ENCODE measurements at regions not wholly inside any gene's neighbourhood (a gene's known extent, or its start where the extent isn't known, plus 50 kb on each side); places are given as distances from the start of the nearest gene placed in this dataset.

DNA sequence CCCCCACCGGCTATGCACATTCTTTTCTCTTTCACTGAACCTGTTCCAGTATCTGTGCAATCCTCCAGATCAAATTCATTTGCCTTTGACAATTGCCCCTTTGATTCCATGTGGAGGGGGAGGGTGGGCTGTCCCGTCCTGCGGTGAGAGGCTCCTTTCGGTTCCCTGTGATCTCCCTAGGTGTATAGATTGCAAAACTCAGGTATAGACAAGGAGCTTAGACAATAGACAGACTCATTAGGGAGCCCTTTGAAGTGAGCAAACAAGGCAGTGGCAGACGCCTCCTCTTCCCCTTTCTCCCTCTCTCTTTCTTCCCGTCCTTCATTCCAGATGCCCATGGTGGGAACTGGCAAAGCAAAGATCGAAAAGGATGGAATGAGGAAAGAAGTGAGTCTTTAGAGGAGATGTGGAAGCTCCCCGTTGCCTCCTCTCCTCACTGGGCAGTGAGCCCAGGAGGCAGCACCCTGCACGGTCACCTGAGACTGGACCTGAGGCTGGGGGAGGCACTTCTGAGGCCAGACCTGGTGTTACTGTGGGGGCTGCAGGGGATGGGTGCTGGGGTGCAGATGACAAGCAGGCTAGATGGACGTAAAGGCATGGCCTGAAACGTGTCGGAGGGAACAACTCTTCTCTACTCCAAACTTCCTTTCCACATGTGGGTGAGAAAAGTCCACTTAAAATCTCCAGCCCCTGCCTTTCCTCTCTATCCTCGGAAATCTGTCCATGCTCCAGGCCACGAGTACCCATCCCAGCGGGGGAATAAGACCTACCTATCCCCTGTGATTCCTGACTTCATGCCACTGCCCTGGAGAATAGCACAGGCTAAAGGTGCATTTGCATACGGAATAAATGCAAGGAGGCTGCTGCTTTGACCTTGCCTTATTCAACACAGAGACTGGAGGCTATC, 256.6 kb upstream of the FOXQ1 start:
- no peaks in the 10 kb centered on the region for H3K27me3 ChIP-seq (ENCODE audit: control insufficient read depth, insufficient read depth, low read length)
- H3K4me1 ChIP-seq (ENCODE audit: control insufficient read depth, extremely low read depth, insufficient read depth, low read length), result no peaks in the 10 kb centered on the region
- no peaks in the 10 kb centered on the region for H3K79me2 ChIP-seq (ENCODE audit: control insufficient read depth, insufficient read depth, low read length)
- H4K20me1 ChIP-seq (ENCODE audit: control insufficient read depth, extremely low read depth, insufficient read depth, low read length), result no peaks in the 10 kb centered on the region
- H3K36me3 ChIP-seq (ENCODE audit: control insufficient read depth, insufficient read depth, low read length), result no peaks in the 10 kb centered on the region
- H2AFZ ChIP-seq (ENCODE audit: low read length), result no peak overlapping the region
- no peaks in the 10 kb centered on the region for H3K9me3 ChIP-seq (ENCODE audit: control insufficient read depth, insufficient read depth, low read depth, low read length)
- H3K4me2 ChIP-seq (ENCODE audit: extremely low read depth, insufficient read depth, low read length), result no peak overlapping the region
- H3K4me3 ChIP-seq (replicated peaks in 1 of 4; ENCODE audit: control extremely low read depth in 1 of 4, insufficient read depth in 1 of 4, low read depth in 3 of 4, low read length in 4 of 4), result no peak overlapping the region
- no peak overlapping the region for H3K27ac ChIP-seq (ENCODE audit: insufficient read depth, low read length)
- TF ChIP-seq, protein P1, sequence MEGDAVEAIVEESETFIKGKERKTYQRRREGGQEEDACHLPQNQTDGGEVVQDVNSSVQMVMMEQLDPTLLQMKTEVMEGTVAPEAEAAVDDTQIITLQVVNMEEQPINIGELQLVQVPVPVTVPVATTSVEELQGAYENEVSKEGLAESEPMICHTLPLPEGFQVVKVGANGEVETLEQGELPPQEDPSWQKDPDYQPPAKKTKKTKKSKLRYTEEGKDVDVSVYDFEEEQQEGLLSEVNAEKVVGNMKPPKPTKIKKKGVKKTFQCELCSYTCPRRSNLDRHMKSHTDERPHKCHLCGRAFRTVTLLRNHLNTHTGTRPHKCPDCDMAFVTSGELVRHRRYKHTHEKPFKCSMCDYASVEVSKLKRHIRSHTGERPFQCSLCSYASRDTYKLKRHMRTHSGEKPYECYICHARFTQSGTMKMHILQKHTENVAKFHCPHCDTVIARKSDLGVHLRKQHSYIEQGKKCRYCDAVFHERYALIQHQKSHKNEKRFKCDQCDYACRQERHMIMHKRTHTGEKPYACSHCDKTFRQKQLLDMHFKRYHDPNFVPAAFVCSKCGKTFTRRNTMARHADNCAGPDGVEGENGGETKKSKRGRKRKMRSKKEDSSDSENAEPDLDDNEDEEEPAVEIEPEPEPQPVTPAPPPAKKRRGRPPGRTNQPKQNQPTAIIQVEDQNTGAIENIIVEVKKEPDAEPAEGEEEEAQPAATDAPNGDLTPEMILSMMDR (conservative IDR thresholded peaks at IDR 0.05 in 1 of 2, IDR thresholded peaks at IDR 0.05 in 1 of 2; ENCODE audit: low read depth in 1 of 2, low read length in 2 of 2), result no peak
- TF ChIP-seq EZH2 (IDR thresholded peaks at IDR 0.05; ENCODE audit: low read length, missing control alignments), result no peak
- no peak overlapping the region for H3K9ac ChIP-seq (ENCODE audit: insufficient read depth, low read length)
- no peak for DNase-seq (ENCODE audit: low read depth in 2 of 2)

DNA sequence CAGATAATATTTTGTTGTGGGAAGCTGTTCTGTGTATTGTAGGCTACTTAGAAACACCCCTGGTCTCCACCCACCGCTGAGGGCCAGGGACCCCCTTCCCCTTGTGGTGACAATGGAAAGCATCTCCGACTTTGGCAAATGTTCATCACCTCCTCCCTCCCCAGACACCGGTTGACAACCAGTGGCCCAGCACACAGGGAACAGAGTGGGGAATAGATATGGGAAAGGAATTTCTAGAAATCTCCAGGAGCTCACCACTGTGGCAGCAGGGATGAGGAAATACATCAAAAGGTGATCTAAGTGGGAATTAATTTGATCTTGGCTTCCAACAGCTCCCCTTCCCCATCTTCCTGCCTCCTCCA, 257.3 kb upstream of the FOXQ1 start:
- no peak overlapping the region for H3K9ac ChIP-seq (ENCODE audit: insufficient read depth, low read length)
- no peaks in the 10 kb centered on the region for H3K9me3 ChIP-seq (ENCODE audit: control insufficient read depth, insufficient read depth, low read depth, low read length)
- H3K4me3 ChIP-seq (replicated peaks in 1 of 4; ENCODE audit: control extremely low read depth in 1 of 4, insufficient read depth in 1 of 4, low read depth in 3 of 4, low read length in 4 of 4), result no peak overlapping the region
- no peak overlapping the region for H3K4me2 ChIP-seq (ENCODE audit: extremely low read depth, insufficient read depth, low read length)
- no peaks in the 10 kb centered on the region for H3K27me3 ChIP-seq (ENCODE audit: control insufficient read depth, insufficient read depth, low read length)
- no peak overlapping the region for H3K27ac ChIP-seq (ENCODE audit: insufficient read depth, low read length)
- TF ChIP-seq EZH2 (IDR thresholded peaks at IDR 0.05; ENCODE audit: low read length, missing control alignments), result no peak
- TF ChIP-seq, protein P1 (conservative IDR thresholded peaks at IDR 0.05 in 1 of 2, IDR thresholded peaks at IDR 0.05 in 1 of 2; ENCODE audit: low read depth in 1 of 2, low read length in 2 of 2), result no peak
- H2AFZ ChIP-seq (ENCODE audit: low read length), result no peak overlapping the region
- H3K79me2 ChIP-seq (ENCODE audit: control insufficient read depth, insufficient read depth, low read length), result no peaks in the 10 kb centered on the region
- H4K20me1 ChIP-seq (ENCODE audit: control insufficient read depth, extremely low read depth, insufficient read depth, low read length), result no peaks in the 10 kb centered on the region
- no peak for DNase-seq (ENCODE audit: low read depth in 2 of 2)
- H3K36me3 ChIP-seq (ENCODE audit: control insufficient read depth, insufficient read depth, low read length), result no peaks in the 10 kb centered on the region
- H3K4me1 ChIP-seq (ENCODE audit: control insufficient read depth, extremely low read depth, insufficient read depth, low read length), result no peaks in the 10 kb centered on the region

DNA sequence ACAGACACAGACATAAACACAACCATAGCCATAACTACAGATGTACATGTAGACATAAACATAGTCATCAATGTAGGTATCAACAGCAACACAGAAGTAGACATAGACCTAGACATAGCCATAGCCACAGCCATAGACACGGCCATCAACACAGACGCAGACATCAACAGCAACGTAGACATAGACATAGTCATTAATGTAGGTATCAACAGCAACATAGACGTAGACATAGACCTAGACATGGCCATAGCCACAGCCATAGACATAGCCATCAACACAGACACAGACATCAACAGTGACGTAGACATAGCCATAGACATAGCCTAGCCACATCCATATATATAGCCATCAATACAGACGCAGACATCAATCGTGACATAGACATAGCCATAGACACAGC, 258.3 kb upstream of the FOXQ1 start:
- no peak overlapping the region for H2AFZ ChIP-seq (ENCODE audit: low read length)
- no peaks in the 10 kb centered on the region for H3K36me3 ChIP-seq (ENCODE audit: control insufficient read depth, insufficient read depth, low read length)
- no peak for DNase-seq (ENCODE audit: low read depth in 2 of 2)
- no peak overlapping the region for H3K4me3 ChIP-seq (replicated peaks in 1 of 4; ENCODE audit: control extremely low read depth in 1 of 4, insufficient read depth in 1 of 4, low read depth in 3 of 4, low read length in 4 of 4)
- H3K27me3 ChIP-seq (ENCODE audit: control insufficient read depth, insufficient read depth, low read length), result no peaks in the 10 kb centered on the region
- no peak overlapping the region for H3K27ac ChIP-seq (ENCODE audit: insufficient read depth, low read length)
- no peak overlapping the region for H3K4me2 ChIP-seq (ENCODE audit: extremely low read depth, insufficient read depth, low read length)
- no peaks in the 10 kb centered on the region for H3K4me1 ChIP-seq (ENCODE audit: control insufficient read depth, extremely low read depth, insufficient read depth, low read length)
- no peaks in the 10 kb centered on the region for H3K9me3 ChIP-seq (ENCODE audit: control insufficient read depth, insufficient read depth, low read depth, low read length)
- H4K20me1 ChIP-seq (ENCODE audit: control insufficient read depth, extremely low read depth, insufficient read depth, low read length), result no peaks in the 10 kb centered on the region
- no peak for TF ChIP-seq EZH2 (IDR thresholded peaks at IDR 0.05; ENCODE audit: low read length, missing control alignments)
- TF ChIP-seq, protein P1 (conservative IDR thresholded peaks at IDR 0.05 in 1 of 2, IDR thresholded peaks at IDR 0.05 in 1 of 2; ENCODE audit: low read depth in 1 of 2, low read length in 2 of 2), result no peak
- H3K79me2 ChIP-seq (ENCODE audit: control insufficient read depth, insufficient read depth, low read length), result no peaks in the 10 kb centered on the region
- no peak overlapping the region for H3K9ac ChIP-seq (ENCODE audit: insufficient read depth, low read length)
